GM12878 (cell line): ENCODE measurements at regions not wholly inside any gene's neighbourhood (a gene's known extent, or its start where the extent isn't known, plus 50 kb on each side); places are given as distances from the start of the nearest gene placed in this dataset.

Source experiments
- ATAC-seq: fragments of 200-7000 bp; cut with Tn5 transposase; 3 replicates; pipeline ENCODE4 v1.9.1; 2020; ENCODE audit warnings: mild to moderate bottlenecking, moderate library complexity
- BruUV-seq: library from RNA; stranded (reverse); fragments of 400-500 nt; replicated peaks from 2 replicates; lab custom pipeline; 2021; lab: Mats Ljungman, UMichigan
- CTCF ChIA-PET: fragments of 300-600 bp; sonication (Branson Sonifier 250); formaldehyde crosslinking; extraction: SDS; loops from one replicate; lab custom pipeline; 2021; ENCODE audit warnings: inconsistent platforms; lab: Yijun Ruan, JAX
- POLR2A ChIA-PET: fragments of 350-600 bp; formaldehyde crosslinking; extraction: SDS; loops from one replicate; lab custom pipeline; 2021; ENCODE audit warnings: inconsistent platforms; lab: Charles Lee
- RAD21 ChIA-PET: fragments of 300-600 bp; sonication (Branson Sonifier 250); formaldehyde crosslinking; loops from one replicate; lab custom pipeline; 2023; ENCODE audit warnings: antibody characterized with exemption; ENCODE audit not compliant: unreplicated experiment; lab: Charles Lee
- SMC1A ChIA-PET: fragments of 300-600 bp; sonication (Branson Sonifier 250); formaldehyde crosslinking; loops from one replicate; lab custom pipeline; 2023; ENCODE audit not compliant: unreplicated experiment, uncharacterized antibody; lab: Charles Lee
- DNase-seq: peaks from one replicate; pipeline ENCODE4 v3.0.0-alpha.2; 2011; ENCODE audit warnings: low read depth, low spot score
- FAIRE-seq: peaks from 3 replicates; lab custom pipeline; 2011; peaks lifted over from hg19 to GRCh38; lab: Jason Lieb, UNC
- H2AFZ ChIP-seq: 2 replicates; pipeline ENCODE4 v1.6.0; 2011; ENCODE audit warnings: low read depth, low read length, control low read depth; ENCODE audit not compliant: control insufficient read depth
- H3K27ac ChIP-seq: 2 replicates; pipeline ENCODE4 v1.5.1; 2011; ENCODE audit warnings: control low read depth; ENCODE audit not compliant: control insufficient read depth, insufficient read depth
- H3K27me3 ChIP-seq, 2 experiments: replicated peaks in 1 of 2; 2 replicates each; pipeline versions ENCODE4 v1.6.0 to v1.6.1; 2011; ENCODE audit warnings: low read length in 1 of 2; ENCODE audit not compliant: control insufficient read depth in 2 of 2, insufficient read depth in 2 of 2
- H3K36me3 ChIP-seq, 2 experiments: 2 replicates each; pipeline ENCODE4 v1.5.1; 2011; ENCODE audit warnings: low read length in 1 of 2; ENCODE audit not compliant: control insufficient read depth in 2 of 2, insufficient read depth in 2 of 2
- H3K4me1 ChIP-seq: 2 replicates; pipeline ENCODE4 v1.6.1; 2011; ENCODE audit warnings: mild to moderate bottlenecking, low read length, moderate library complexity, mixed read lengths; ENCODE audit not compliant: control insufficient read depth, insufficient read depth
- H3K4me2 ChIP-seq: 2 replicates; pipeline ENCODE4 v1.6.0; 2011; ENCODE audit warnings: control low read depth; ENCODE audit not compliant: control insufficient read depth, insufficient read depth
- H3K4me3 ChIP-seq: fragments of 200-600 bp; sonication (generic); 2 replicates; pipeline ENCODE4 v1.5.1; 2016
- H3K79me2 ChIP-seq: 2 replicates; pipeline ENCODE4 v1.6.0; 2011; ENCODE audit warnings: low read length; ENCODE audit not compliant: control insufficient read depth, insufficient read depth
- H3K9ac ChIP-seq: 2 replicates; pipeline ENCODE4 v1.8.0; 2011; ENCODE audit warnings: low read length, control low read depth, mixed read lengths; ENCODE audit not compliant: control insufficient read depth, insufficient read depth
- H3K9me3 ChIP-seq: replicated peaks from 3 replicates; pipeline ENCODE4 v1.5.1; 2011; ENCODE audit warnings: mild to moderate bottlenecking, low read length; ENCODE audit not compliant: control insufficient read depth, insufficient read depth
- H4K20me1 ChIP-seq: 2 replicates; pipeline ENCODE4 v1.6.0; 2011; ENCODE audit not compliant: control insufficient read depth, insufficient read depth
- HDGF ChIP-seq: fragments of 450-650 bp; IDR thresholded peaks from 2 replicates; pipeline ENCODE4 v1.6.1; 2016; ENCODE audit warnings: antibody characterized with exemption
- KAT2A ChIP-seq: conservative IDR thresholded peaks from 2 replicates; pipeline ENCODE4 v1.6.1; 2011; ENCODE audit warnings: low read depth, low read length; ENCODE audit not compliant: control insufficient read depth
- STAT1 ChIP-seq: fragments of 450-650 bp; conservative IDR thresholded peaks from 2 replicates; pipeline ENCODE4 v1.6.1; 2014; ENCODE audit warnings: antibody characterized with exemption, mild to moderate bottlenecking
- STAT3 ChIP-seq: IDR thresholded peaks from 2 replicates; pipeline ENCODE4 v1.6.1; 2011; ENCODE audit warnings: low read depth, low read length, improper control_type of control experiment
- TCF3 ChIP-seq: IDR thresholded peaks from 2 replicates; pipeline ENCODE4 v1.6.1; 2012; ENCODE audit warnings: low read depth, mild to moderate bottlenecking, low read length, borderline replicate concordance; ENCODE audit not compliant: insufficient read depth
- TCF7 ChIP-seq: IDR thresholded peaks from 2 replicates; pipeline ENCODE4 v1.6.1; 2014; ENCODE audit warnings: antibody characterized with exemption, borderline replicate concordance
- ZNF207 ChIP-seq: fragments of 450-650 bp; IDR thresholded peaks from 2 replicates; pipeline ENCODE4 v1.6.1; 2014; ENCODE audit warnings: antibody characterized with exemption, mild to moderate bottlenecking, borderline replicate concordance
- WGBS: methylation state at CpG from one replicate; pipeline ENCODE4 v1.1.6; 2016; ENCODE audit warnings: low lambda C conversion rate; ENCODE audit not compliant: insufficient replicate concordance, insufficient coverage; ENCODE audit errors: missing lambda C conversion rate; 5-methylcytosine and 5-hydroxymethylcytosine counted together
- in situ Hi-C: fragments of 300-500 bp; cut with MboI; formaldehyde crosslinking; loops from 9 replicates; pipeline ENCODE4 v1.14.3; 2018; ENCODE audit warnings: mixed read lengths
- intact Hi-C: fragments of 100-400 bp; cut with micrococcal nuclease; formaldehyde crosslinking; loops from one replicate; pipeline ENCODE4 v1.14.2; 2022; ENCODE audit not compliant: unreplicated experiment
- TF ChIP-seq, protein P1 (sequence below): IDR thresholded peaks from 2 replicates; pipeline ENCODE4 v1.6.1; 2011; ENCODE audit warnings: borderline replicate concordance, low read depth, mild to moderate bottlenecking, moderate library complexity, low read length; ENCODE audit not compliant: insufficient read depth, poor library complexity, severe bottlenecking
- TF ChIP-seq, protein P2 (sequence below): fragments of 450-650 bp; formaldehyde crosslinking; IDR thresholded peaks from 2 replicates; pipeline ENCODE4 v1.4.0; 2020; ENCODE audit warnings: mild to moderate bottlenecking, moderate library complexity
- TF ChIP-seq, protein P3 (sequence below): fragments of 450-650 bp; IDR thresholded peaks from 2 replicates; pipeline ENCODE4 v1.6.1; 2014; ENCODE audit warnings: mild to moderate bottlenecking

DNA sequence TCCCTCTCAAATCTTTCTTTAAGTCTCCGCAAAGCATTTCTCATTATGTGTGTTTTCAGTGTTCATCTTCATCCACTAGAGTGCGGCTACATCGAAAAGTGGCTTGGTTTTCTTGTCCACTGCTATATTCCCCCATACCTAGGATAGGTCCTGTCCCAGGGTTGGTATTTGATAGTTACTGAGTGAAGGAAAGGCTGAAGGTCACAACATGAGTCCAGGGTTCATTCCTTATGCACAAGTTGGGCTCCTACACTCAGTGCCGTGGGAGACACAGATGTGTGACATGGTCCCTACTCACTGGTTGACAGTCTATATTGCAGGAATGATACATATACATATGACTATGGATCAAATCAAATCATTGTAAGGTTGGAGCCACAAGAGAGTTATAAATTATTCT, 55.4 kb upstream of the RELL1 start (continued):
- TF ChIP-seq, protein P1, sequence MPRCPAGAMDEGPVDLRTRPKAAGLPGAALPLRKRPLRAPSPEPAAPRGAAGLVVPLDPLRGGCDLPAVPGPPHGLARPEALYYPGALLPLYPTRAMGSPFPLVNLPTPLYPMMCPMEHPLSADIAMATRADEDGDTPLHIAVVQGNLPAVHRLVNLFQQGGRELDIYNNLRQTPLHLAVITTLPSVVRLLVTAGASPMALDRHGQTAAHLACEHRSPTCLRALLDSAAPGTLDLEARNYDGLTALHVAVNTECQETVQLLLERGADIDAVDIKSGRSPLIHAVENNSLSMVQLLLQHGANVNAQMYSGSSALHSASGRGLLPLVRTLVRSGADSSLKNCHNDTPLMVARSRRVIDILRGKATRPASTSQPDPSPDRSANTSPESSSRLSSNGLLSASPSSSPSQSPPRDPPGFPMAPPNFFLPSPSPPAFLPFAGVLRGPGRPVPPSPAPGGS, result no peak

DNA sequence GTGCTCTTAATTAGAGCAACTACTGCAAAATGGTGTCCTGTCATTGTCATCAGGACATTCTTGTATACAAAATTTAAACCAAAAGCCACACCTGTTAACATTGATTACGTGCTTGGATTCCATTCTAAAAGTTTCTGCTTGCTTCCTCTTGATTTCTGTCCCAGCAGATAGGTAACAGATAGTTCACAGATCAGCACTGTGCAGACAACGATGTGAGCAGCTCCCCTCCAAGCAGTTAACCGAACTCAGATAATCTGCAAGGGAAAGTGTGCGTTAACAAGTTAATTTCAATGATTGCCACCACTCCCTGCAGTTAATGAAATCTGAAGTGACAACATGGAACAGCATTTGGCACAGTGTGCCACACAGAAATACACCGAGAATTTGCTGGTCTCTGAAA, 54.4 kb upstream of the RELL1 start:
- in situ Hi-C loops (no loop called here), intact Hi-C loops (no loop called here)
- TF ChIP-seq TCF7 (no peak), HDGF (no peak), TCF3 (no peak), STAT3 (no peak), ZNF207 (no peak), KAT2A (no peak), STAT1 (no peak)
- TF ChIP-seq, protein P2, sequence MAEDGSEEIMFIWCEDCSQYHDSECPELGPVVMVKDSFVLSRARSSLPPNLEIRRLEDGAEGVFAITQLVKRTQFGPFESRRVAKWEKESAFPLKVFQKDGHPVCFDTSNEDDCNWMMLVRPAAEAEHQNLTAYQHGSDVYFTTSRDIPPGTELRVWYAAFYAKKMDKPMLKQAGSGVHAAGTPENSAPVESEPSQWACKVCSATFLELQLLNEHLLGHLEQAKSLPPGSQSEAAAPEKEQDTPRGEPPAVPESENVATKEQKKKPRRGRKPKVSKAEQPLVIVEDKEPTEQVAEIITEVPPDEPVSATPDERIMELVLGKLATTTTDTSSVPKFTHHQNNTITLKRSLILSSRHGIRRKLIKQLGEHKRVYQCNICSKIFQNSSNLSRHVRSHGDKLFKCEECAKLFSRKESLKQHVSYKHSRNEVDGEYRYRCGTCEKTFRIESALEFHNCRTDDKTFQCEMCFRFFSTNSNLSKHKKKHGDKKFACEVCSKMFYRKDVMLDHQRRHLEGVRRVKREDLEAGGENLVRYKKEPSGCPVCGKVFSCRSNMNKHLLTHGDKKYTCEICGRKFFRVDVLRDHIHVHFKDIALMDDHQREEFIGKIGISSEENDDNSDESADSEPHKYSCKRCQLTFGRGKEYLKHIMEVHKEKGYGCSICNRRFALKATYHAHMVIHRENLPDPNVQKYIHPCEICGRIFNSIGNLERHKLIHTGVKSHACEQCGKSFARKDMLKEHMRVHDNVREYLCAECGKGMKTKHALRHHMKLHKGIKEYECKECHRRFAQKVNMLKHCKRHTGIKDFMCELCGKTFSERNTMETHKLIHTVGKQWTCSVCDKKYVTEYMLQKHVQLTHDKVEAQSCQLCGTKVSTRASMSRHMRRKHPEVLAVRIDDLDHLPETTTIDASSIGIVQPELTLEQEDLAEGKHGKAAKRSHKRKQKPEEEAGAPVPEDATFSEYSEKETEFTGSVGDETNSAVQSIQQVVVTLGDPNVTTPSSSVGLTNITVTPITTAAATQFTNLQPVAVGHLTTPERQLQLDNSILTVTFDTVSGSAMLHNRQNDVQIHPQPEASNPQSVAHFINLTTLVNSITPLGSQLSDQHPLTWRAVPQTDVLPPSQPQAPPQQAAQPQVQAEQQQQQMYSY, result no peak
- TF ChIP-seq, protein P3, sequence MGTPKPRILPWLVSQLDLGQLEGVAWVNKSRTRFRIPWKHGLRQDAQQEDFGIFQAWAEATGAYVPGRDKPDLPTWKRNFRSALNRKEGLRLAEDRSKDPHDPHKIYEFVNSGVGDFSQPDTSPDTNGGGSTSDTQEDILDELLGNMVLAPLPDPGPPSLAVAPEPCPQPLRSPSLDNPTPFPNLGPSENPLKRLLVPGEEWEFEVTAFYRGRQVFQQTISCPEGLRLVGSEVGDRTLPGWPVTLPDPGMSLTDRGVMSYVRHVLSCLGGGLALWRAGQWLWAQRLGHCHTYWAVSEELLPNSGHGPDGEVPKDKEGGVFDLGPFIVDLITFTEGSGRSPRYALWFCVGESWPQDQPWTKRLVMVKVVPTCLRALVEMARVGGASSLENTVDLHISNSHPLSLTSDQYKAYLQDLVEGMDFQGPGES, result no peak
- no peak for FAIRE-seq
- ATAC-seq, result no peak
- Histone ChIP-seq H3K4me2 (no peak overlapping the region), H4K20me1 (no peaks in the 10 kb centered on the region), H2AFZ (no peak overlapping the region), H3K27me3 (no peaks in the 10 kb centered on the region), H3K36me3 (no peaks in the 10 kb centered on the region), H3K9me3 (no peaks in the 10 kb centered on the region), H3K4me3 (no peak overlapping the region), H3K9ac (no peak overlapping the region), H3K79me2 (no peaks in the 10 kb centered on the region), H3K27ac (no peak overlapping the region), H3K4me1 (no peaks in the 10 kb centered on the region)
- 38% methylated on average over 5 of the region's 5 CpGs for WGBS
- RAD21 ChIA-PET, result no interaction called here
- DNase-seq, result no peak
- CTCF ChIA-PET, result no interaction called here
- POLR2A ChIA-PET, result interaction anchor here (0.5 kb wide), 1 partner anchor 132 kb away, joined by 3 read pairs; no protein-coding TSS in a partner anchor
- SMC1A ChIA-PET, result no interaction called here
- no TSS peak for BruUV-seq
